ENCODE measurements at regions not wholly inside any gene's neighbourhood (a gene's known extent, or its start where the extent isn't known, plus 50 kb on each side); places are given as distances from the start of the nearest gene placed in this dataset.

- Histone ChIP-seq H3K4me1 (peaks cover 11% of the 10 kb centered on the region), H3K4me2 (no peak overlapping the region), H3K36me3 (no peaks in the 10 kb centered on the region), H3K4me3 (no peak overlapping the region), H3K9me3 (no peaks in the 10 kb centered on the region), H3K27ac (no peak overlapping the region), H3K27me3 (no peaks in the 10 kb centered on the region), H3K9ac (no peak overlapping the region), H4K20me1 (no peaks in the 10 kb centered on the region)
- no peak for TF ChIP-seq Cebpa-rat (IDR thresholded peaks at IDR 0.05)
These were observed 449.8 kb downstream of the ARHGEF28 start for GRCh38 chr5:74075501-74076484.

DNA sequence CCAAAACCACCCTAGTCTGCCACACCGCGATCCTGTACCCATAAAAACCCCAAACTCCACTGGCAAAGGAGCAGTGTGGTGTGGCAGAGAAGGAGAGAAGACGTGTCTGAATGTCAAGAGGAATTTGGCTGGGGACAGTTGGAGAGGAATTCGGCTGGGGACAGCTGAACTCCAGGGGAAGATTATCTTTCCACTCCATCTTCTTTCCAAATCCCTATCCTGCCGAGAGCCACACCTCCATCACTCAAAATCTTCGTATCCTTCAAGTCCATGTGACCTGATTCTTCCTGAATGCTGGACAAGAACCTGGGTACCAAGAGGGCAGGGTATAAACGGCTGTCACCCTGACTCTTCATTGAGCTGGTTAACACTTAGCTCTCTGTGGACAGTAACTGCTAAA is 448.1 kb downstream of the ARHGEF28 start:
- Histone ChIP-seq H3K4me1 (peaks cover 11% of the 10 kb centered on the region), H3K9me3 (no peaks in the 10 kb centered on the region), H4K20me1 (no peaks in the 10 kb centered on the region), H3K27ac (no peak overlapping the region), H3K27me3 (no peaks in the 10 kb centered on the region), H3K36me3 (no peaks in the 10 kb centered on the region), H3K4me2 (no peak overlapping the region), H3K4me3 (no peak overlapping the region), H3K9ac (no peak overlapping the region)
- no peak for TF ChIP-seq Cebpa-rat (IDR thresholded peaks at IDR 0.05)

GRCh38 chr5:74073257-74073656 is 447.3 kb downstream of the ARHGEF28 start:
- Histone ChIP-seq H3K4me1 (peaks cover 11% of the 10 kb centered on the region), H3K36me3 (no peaks in the 10 kb centered on the region), H3K4me3 (no peak overlapping the region), H3K9me3 (no peaks in the 10 kb centered on the region), H3K9ac (no peak overlapping the region), H3K4me2 (peak overlapping the region; percentile 40; the same call in 1 of the 2 replicates), H3K27me3 (no peaks in the 10 kb centered on the region), H4K20me1 (no peaks in the 10 kb centered on the region), H3K27ac (no peak overlapping the region)
- TF ChIP-seq Cebpa-rat (IDR thresholded peaks at IDR 0.05) = no peak

DNA sequence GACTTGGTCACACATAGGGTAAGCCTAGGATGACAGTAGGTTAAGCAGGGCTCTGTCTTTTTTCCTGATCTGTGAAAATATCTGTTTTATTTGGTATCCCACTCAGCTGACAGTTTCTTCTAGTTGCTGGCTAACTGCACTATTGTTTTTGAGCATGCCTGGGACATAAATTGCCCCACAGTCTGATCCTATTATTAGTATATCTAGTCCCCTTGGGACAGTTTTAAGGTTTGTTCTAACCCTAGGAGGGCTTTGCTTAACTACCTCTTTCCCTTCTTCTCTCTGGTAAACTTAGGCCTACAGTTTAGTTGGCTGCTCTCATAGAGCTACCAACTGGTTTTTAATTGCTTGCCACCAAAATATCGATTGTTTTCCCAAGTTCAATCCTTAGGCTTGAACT is 446.6 kb downstream of the ARHGEF28 start:
- Histone ChIP-seq H3K27ac (no peak overlapping the region), H3K4me1 (peaks cover 11% of the 10 kb centered on the region), H3K9me3 (no peaks in the 10 kb centered on the region), H3K4me3 (no peak overlapping the region), H4K20me1 (no peaks in the 10 kb centered on the region), H3K9ac (no peak overlapping the region), H3K4me2 (peak overlapping the region; percentile 40), H3K36me3 (no peaks in the 10 kb centered on the region), H3K27me3 (no peaks in the 10 kb centered on the region)
- TF ChIP-seq Cebpa-rat (IDR thresholded peaks at IDR 0.05) = no peak

DNA sequence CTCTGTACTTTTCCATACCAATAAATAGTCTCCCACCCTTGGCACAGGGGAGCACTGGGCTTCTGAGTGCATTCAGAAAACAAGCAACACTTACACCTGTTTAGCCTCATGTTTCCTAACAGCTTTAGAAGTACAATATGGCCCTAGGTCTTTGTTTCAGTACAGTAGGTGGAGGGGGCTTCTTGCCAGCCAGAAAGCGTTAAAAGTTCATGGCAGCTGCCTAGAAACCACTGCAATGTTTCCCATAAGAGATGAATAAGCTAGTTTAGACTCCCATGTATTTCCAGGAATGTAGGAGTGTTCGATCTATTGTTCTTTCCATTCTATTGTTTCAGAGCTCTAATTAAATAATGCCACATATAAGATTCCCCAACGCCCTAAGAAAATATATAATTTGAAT is 444.8 kb downstream of the ARHGEF28 start:
- peaks cover 11% of the 10 kb centered on the region for H3K4me1 ChIP-seq
- no peak overlapping the region for H3K9ac ChIP-seq
- no peaks in the 10 kb centered on the region for H3K9me3 ChIP-seq
- H3K27ac ChIP-seq = no peak overlapping the region
- H3K4me2 ChIP-seq = no peak overlapping the region
- no peak overlapping the region for H3K4me3 ChIP-seq
- no peaks in the 10 kb centered on the region for H3K36me3 ChIP-seq
- no peaks in the 10 kb centered on the region for H3K27me3 ChIP-seq
- H4K20me1 ChIP-seq = no peaks in the 10 kb centered on the region
- no peak for TF ChIP-seq Cebpa-rat (IDR thresholded peaks at IDR 0.05)

- Histone ChIP-seq H3K4me1 (peaks cover 11% of the 10 kb centered on the region), H3K9ac (no peak overlapping the region), H3K36me3 (no peaks in the 10 kb centered on the region), H3K27ac (no peak overlapping the region), H3K4me3 (no peak overlapping the region), H3K9me3 (no peaks in the 10 kb centered on the region), H3K27me3 (no peaks in the 10 kb centered on the region), H3K4me2 (no peak overlapping the region), H4K20me1 (no peaks in the 10 kb centered on the region)
- TF ChIP-seq Cebpa-rat (IDR thresholded peaks at IDR 0.05) = no peak
These were observed 443.7 kb downstream of the ARHGEF28 start for GRCh38 chr5:74069741-74070140.

- Histone ChIP-seq H3K27ac (no peak overlapping the region), H3K4me2 (no peak overlapping the region), H3K4me1 (peaks cover 8% of the 10 kb centered on the region), H3K4me3 (no peak overlapping the region), H4K20me1 (no peaks in the 10 kb centered on the region), H3K36me3 (no peaks in the 10 kb centered on the region), H3K27me3 (no peaks in the 10 kb centered on the region), H3K9ac (no peak overlapping the region), H3K9me3 (no peaks in the 10 kb centered on the region)
- TF ChIP-seq Cebpa-rat (IDR thresholded peaks at IDR 0.05) = no peak
These were observed 441.9 kb downstream of the ARHGEF28 start for GRCh38 chr5:74067748-74068541.

GRCh38 chr5:74064911-74065310 is 438.9 kb downstream of the ARHGEF28 start:
- no peaks in the 10 kb centered on the region for H3K27me3 ChIP-seq
- TF ChIP-seq Cebpa-rat (IDR thresholded peaks at IDR 0.05) = no peak
- no peaks in the 10 kb centered on the region for H4K20me1 ChIP-seq
- H3K4me2 ChIP-seq = no peak overlapping the region
- no peak overlapping the region for H3K27ac ChIP-seq
- H3K9me3 ChIP-seq = no peaks in the 10 kb centered on the region
- no peaks in the 10 kb centered on the region for H3K36me3 ChIP-seq
- no peaks in the 10 kb centered on the region for H3K4me1 ChIP-seq
- H3K9ac ChIP-seq = no peak overlapping the region
- H3K4me3 ChIP-seq = no peak overlapping the region

DNA sequence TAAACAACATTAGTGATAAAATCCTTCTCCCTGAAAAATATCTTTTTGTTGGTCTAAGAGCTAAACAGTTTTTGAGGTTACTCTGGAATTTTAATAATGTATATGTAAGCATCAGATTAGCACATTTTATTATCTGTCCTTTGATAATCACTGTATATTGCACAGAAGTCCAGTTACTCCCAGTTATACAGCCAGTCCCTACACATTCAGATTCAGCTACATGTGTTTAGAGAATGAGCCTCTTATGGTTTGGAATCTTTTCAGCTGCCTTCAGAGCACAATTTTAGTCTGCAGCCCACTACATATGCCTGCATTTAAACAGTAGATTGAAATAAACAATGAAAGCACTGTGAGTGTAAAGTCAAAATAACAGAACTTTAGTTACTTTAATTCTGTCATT is 438.2 kb downstream of the ARHGEF28 start:
- Histone ChIP-seq H4K20me1 (no peaks in the 10 kb centered on the region), H3K9me3 (no peaks in the 10 kb centered on the region), H3K4me2 (no peak overlapping the region), H3K27ac (no peak overlapping the region), H3K4me3 (no peak overlapping the region), H3K4me1 (no peaks in the 10 kb centered on the region), H3K36me3 (no peaks in the 10 kb centered on the region), H3K27me3 (no peaks in the 10 kb centered on the region), H3K9ac (no peak overlapping the region)
- no peak for TF ChIP-seq Cebpa-rat (IDR thresholded peaks at IDR 0.05)

DNA sequence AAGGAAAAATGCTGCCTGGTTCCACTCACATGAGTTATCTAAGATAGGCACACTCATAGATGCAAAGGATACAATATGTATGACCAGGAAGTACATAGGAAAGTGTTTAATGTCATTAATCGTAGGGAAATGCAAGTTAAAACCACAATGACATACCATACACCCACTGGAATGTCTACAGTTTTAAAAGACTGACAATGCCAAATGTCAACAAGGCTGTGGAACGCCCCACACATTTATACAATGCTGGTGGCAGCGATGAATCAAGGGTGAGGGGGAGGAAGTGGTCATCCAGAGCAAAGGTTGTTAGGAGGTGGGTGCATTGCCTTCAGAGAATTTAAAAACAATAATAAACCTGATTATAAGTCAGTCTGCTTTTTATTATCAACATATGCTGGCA is 437.8 kb downstream of the ARHGEF28 start:
- H3K36me3 ChIP-seq = no peaks in the 10 kb centered on the region
- no peaks in the 10 kb centered on the region for H3K9me3 ChIP-seq
- no peaks in the 10 kb centered on the region for H4K20me1 ChIP-seq
- no peaks in the 10 kb centered on the region for H3K27me3 ChIP-seq
- H3K27ac ChIP-seq = no peak overlapping the region
- H3K9ac ChIP-seq = no peak overlapping the region
- no peaks in the 10 kb centered on the region for H3K4me1 ChIP-seq
- H3K4me3 ChIP-seq = no peak overlapping the region
- H3K4me2 ChIP-seq = no peak overlapping the region
- TF ChIP-seq Cebpa-rat (IDR thresholded peaks at IDR 0.05) = no peak
